GM10266 (cell line): ENCODE measurements at regions not wholly inside any gene's neighbourhood (a gene's known extent, or its start where the extent isn't known, plus 50 kb on each side); places are given as distances from the start of the nearest gene placed in this dataset.
"Not testable (repeated sequence)": the region's sequence is repeated elsewhere in the genome, so short reads cannot be mapped to it uniquely, and the experiment has no call there.

Experiments
- DNase-seq: peaks from one replicate; pipeline ENCODE4 v3.0.0; 2012; ENCODE audit errors: extremely low spot score
- TF ChIP-seq, protein P1 (sequence below): IDR thresholded peaks from 2 replicates; pipeline ENCODE4 v1.5.1; 2012; ENCODE audit warnings: mild to moderate bottlenecking, low read depth; ENCODE audit not compliant: control insufficient read depth, insufficient read depth; ENCODE audit errors: missing control alignments

- no peak for DNase-seq
- TF ChIP-seq, protein P1, sequence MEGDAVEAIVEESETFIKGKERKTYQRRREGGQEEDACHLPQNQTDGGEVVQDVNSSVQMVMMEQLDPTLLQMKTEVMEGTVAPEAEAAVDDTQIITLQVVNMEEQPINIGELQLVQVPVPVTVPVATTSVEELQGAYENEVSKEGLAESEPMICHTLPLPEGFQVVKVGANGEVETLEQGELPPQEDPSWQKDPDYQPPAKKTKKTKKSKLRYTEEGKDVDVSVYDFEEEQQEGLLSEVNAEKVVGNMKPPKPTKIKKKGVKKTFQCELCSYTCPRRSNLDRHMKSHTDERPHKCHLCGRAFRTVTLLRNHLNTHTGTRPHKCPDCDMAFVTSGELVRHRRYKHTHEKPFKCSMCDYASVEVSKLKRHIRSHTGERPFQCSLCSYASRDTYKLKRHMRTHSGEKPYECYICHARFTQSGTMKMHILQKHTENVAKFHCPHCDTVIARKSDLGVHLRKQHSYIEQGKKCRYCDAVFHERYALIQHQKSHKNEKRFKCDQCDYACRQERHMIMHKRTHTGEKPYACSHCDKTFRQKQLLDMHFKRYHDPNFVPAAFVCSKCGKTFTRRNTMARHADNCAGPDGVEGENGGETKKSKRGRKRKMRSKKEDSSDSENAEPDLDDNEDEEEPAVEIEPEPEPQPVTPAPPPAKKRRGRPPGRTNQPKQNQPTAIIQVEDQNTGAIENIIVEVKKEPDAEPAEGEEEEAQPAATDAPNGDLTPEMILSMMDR: no peak
These were observed 81.3 kb upstream of the C16orf82 start for GRCh38 chr16:26985100-26986065.

DNA sequence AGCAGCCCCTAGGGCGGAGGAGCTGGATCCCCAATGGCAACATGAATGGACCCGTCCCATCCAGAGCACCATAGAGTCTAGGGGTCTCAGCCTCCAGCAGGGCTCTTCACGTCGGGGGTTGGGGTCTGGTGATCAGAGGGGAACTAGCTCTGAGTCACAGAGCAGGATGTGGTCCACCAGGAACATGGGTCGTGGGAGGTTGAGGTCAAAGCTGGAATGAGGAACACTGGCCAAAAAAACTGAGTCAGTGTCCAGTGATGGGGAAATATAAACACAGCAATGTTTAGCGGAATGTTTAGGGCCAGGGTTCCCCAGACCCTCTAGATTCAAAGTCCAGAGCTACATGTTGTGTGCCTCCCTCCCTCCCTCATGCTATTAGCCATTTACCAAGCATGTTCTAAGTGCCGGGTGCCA is 79.1 kb upstream of the C16orf82 start:
- TF ChIP-seq, protein P1: no peak
- DNase-seq: no peak

GRCh38 chr16:26988186-26988585 is 78.5 kb upstream of the C16orf82 start:
- no peak for DNase-seq
- TF ChIP-seq, protein P1: no peak

DNA sequence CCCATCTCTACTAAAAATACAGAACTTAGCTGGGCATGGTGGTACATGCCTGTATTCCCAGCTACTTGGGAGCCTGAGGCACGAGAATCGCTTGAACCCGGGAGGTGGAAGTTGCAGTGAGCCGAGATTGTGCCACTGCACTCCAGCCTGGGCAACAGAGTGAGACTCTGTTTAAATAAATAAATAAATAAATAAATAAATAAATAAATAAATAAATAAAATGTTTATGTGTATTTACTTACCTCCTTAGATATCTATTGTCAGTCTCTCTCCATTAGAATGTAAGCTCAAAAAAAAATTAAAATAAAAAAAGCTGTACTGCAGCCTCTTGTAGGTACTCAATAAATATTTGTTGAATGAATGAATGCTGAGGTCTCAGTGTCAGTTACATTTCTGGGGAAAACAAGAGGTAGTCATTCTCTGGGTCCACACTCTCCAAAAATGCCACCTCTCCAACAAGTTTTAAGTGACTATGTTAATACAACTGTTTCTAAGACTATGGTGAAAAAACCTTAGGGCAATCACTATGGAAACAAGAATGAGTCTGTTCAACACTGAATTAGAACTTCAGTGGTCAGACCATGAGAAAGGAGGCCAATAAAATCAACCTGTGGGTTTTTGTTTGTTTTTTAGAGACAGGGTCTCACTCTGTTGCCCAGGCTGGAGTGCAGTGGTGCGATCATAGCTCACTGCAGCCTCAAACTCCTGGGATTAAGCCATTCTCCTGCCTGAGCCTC is 76.2 kb upstream of the C16orf82 start:
- not testable (repeated sequence) for DNase-seq

GRCh38 chr16:26992666-26993349 is 73.9 kb upstream of the C16orf82 start:
- TF ChIP-seq, protein P1: no peak
- DNase-seq: no peak

- DNase-seq: no peak
These were observed 73.2 kb upstream of the C16orf82 start for GRCh38 chr16:26993511-26993910.

GRCh38 chr16:26993963-26994362 is 72.8 kb upstream of the C16orf82 start:
- TF ChIP-seq, protein P1: no peak
- DNase-seq: no peak

More at GRCh38 chr16:26993511-26993910, 73.2 kb upstream of the C16orf82 start:
- TF ChIP-seq, protein P1: no peak
